Smooth muscle cell (in vitro differentiated cells): ENCODE measurements at regions not wholly inside any gene's neighbourhood (a gene's known extent, or its start where the extent isn't known, plus 50 kb on each side); places are given as distances from the start of the nearest gene placed in this dataset.

Source experiments
- DNase-seq: peaks from one replicate; lab custom pipeline; 2025; ENCODE audit not compliant: unreplicated experiment; lab: John Stamatoyannopoulos, UW
- H2AFZ ChIP-seq: fragments of 200-600 bp; sonication (generic); 2 replicates; pipeline ENCODE4 v1.6.0; 2016; ENCODE audit warnings: antibody characterized with exemption, low read depth, mild to moderate bottlenecking
- H3F3A ChIP-seq: fragments of 200-600 bp; sonication (generic); 2 replicates; pipeline ENCODE4 v1.6.0; 2017; ENCODE audit warnings: antibody characterized with exemption, low read depth
- H3K27ac ChIP-seq: fragments of 200-600 bp; sonication (generic); 2 replicates; pipeline ENCODE4 v1.5.1; 2016; ENCODE audit warnings: low read depth, mild to moderate bottlenecking
- H3K27me3 ChIP-seq: fragments of 200-600 bp; sonication (generic); 2 replicates; pipeline ENCODE4 v1.6.1; 2016; ENCODE audit warnings: low read depth, mild to moderate bottlenecking
- H3K36me3 ChIP-seq: fragments of 200-600 bp; sonication (generic); 2 replicates; pipeline ENCODE4 v1.5.1; 2016; ENCODE audit warnings: low read depth
- H3K4me1 ChIP-seq: fragments of 200-600 bp; sonication (generic); 2 replicates; pipeline ENCODE4 v1.5.1; 2016; ENCODE audit warnings: low read depth
- H3K4me2 ChIP-seq: fragments of 200-600 bp; sonication (generic); 2 replicates; pipeline ENCODE4 v1.6.0; 2016; ENCODE audit warnings: mild to moderate bottlenecking
- H3K4me3 ChIP-seq: fragments of 200-600 bp; sonication (generic); 2 replicates; pipeline ENCODE4 v1.5.1; 2016; ENCODE audit warnings: mild to moderate bottlenecking
- H3K79me2 ChIP-seq: fragments of 200-600 bp; sonication (generic); 2 replicates; pipeline ENCODE4 v1.6.0; 2016; ENCODE audit warnings: low read depth, mild to moderate bottlenecking
- H3K9ac ChIP-seq: fragments of 200-600 bp; sonication (generic); 2 replicates; pipeline ENCODE4 v1.6.0; 2016; ENCODE audit warnings: low read depth
- H3K9me3 ChIP-seq: fragments of 200-600 bp; sonication (generic); replicated peaks from 2 replicates; pipeline ENCODE4 v1.5.1; 2016; ENCODE audit warnings: low read depth
- H4K20me1 ChIP-seq: fragments of 200-600 bp; sonication (generic); 2 replicates; pipeline ENCODE4 v1.6.0; 2016; ENCODE audit warnings: low read depth
- CTCF ChIP-seq: fragments of 200-600 bp; sonication (generic); IDR thresholded peaks from 2 replicates; pipeline ENCODE4 v1.5.1; 2017; ENCODE audit warnings: borderline replicate concordance, mild to moderate bottlenecking, antibody characterized with exemption; ENCODE audit not compliant: insufficient read depth, poor library complexity, severe bottlenecking
- WGBS: methylation state at CpG from one replicate; pipeline ENCODE4 v1.1.7; 2016; ENCODE audit warnings: low lambda C conversion rate; 5-methylcytosine and 5-hydroxymethylcytosine counted together

- H3K4me1 ChIP-seq: no peaks in the 10 kb centered on the region
- no peak overlapping the region for H2AFZ ChIP-seq
- H3K4me2 ChIP-seq: no peak overlapping the region
- DNase-seq: no peak
- H4K20me1 ChIP-seq: no peaks in the 10 kb centered on the region
- no peaks in the 10 kb centered on the region for H3K9me3 ChIP-seq
- no peak overlapping the region for H3K9ac ChIP-seq
- H3K36me3 ChIP-seq: no peaks in the 10 kb centered on the region
- no peaks in the 10 kb centered on the region for H3F3A ChIP-seq
- H3K27me3 ChIP-seq: no peaks in the 10 kb centered on the region
- no peak for TF ChIP-seq CTCF
- H3K27ac ChIP-seq: no peak overlapping the region
- no peaks in the 10 kb centered on the region for H3K79me2 ChIP-seq
- 87% methylated on average over 3 of the region's 3 CpGs for WGBS
- H3K4me3 ChIP-seq: no peak overlapping the region
These were observed 112.8 kb downstream of the SAMD5 start for GRCh38 chr6:147621263-147621662.

GRCh38 chr6:147621961-147622360 is 113.5 kb downstream of the SAMD5 start:
- H3F3A ChIP-seq: no peaks in the 10 kb centered on the region
- H4K20me1 ChIP-seq: no peaks in the 10 kb centered on the region
- DNase-seq: no peak
- no peak overlapping the region for H3K27ac ChIP-seq
- H3K9ac ChIP-seq: no peak overlapping the region
- H3K79me2 ChIP-seq: no peaks in the 10 kb centered on the region
- 84% methylated on average over 2 of the region's 2 CpGs for WGBS
- H3K36me3 ChIP-seq: no peaks in the 10 kb centered on the region
- no peaks in the 10 kb centered on the region for H3K4me1 ChIP-seq
- no peaks in the 10 kb centered on the region for H3K9me3 ChIP-seq
- no peak overlapping the region for H3K4me2 ChIP-seq
- H3K4me3 ChIP-seq: no peak overlapping the region
- no peak overlapping the region for H2AFZ ChIP-seq
- no peaks in the 10 kb centered on the region for H3K27me3 ChIP-seq
- TF ChIP-seq CTCF: no peak

- no peak overlapping the region for H3K4me2 ChIP-seq
- H3K4me1 ChIP-seq: no peaks in the 10 kb centered on the region
- no peaks in the 10 kb centered on the region for H3K9me3 ChIP-seq
- no peaks in the 10 kb centered on the region for H3F3A ChIP-seq
- no peak overlapping the region for H3K4me3 ChIP-seq
- no peak overlapping the region for H2AFZ ChIP-seq
- H3K27ac ChIP-seq: no peak overlapping the region
- no peaks in the 10 kb centered on the region for H3K36me3 ChIP-seq
- H3K27me3 ChIP-seq: no peaks in the 10 kb centered on the region
- H3K79me2 ChIP-seq: no peaks in the 10 kb centered on the region
- H4K20me1 ChIP-seq: no peaks in the 10 kb centered on the region
- DNase-seq: no peak
- TF ChIP-seq CTCF: no peak
- WGBS: 94% methylated on average over 7 of the region's 7 CpGs
- no peak overlapping the region for H3K9ac ChIP-seq
These were observed 116.5 kb downstream of the SAMD5 start for GRCh38 chr6:147624946-147625515.

- Histone ChIP-seq H3K36me3 (no peaks in the 10 kb centered on the region), H3K27me3 (no peaks in the 10 kb centered on the region), H3K4me3 (no peak overlapping the region), H2AFZ (no peak overlapping the region), H3K9ac (no peak overlapping the region), H3K27ac (no peak overlapping the region), H3K79me2 (no peaks in the 10 kb centered on the region), H3F3A (no peaks in the 10 kb centered on the region), H3K4me2 (no peak overlapping the region), H4K20me1 (no peaks in the 10 kb centered on the region), H3K4me1 (no peaks in the 10 kb centered on the region), H3K9me3 (no peaks in the 10 kb centered on the region)
- TF ChIP-seq CTCF: no peak
- DNase-seq: no peak
- WGBS: 87% methylated on average over 2 of the region's 2 CpGs
These were observed 117.5 kb downstream of the SAMD5 start for GRCh38 chr6:147625946-147626345.
